SK-N-MC (cell line): ENCODE measurements at regions not wholly inside any gene's neighbourhood (a gene's known extent, or its start where the extent isn't known, plus 50 kb on each side); places are given as distances from the start of the nearest gene placed in this dataset.

ENCODE experiments used
- EZH2 ChIP-seq: fragments of 200-600 bp; sonication (generic); IDR thresholded peaks from one replicate; pipeline ENCODE4 v1.6.1; 2017; ENCODE audit warnings: antibody characterized with exemption
- POLR2AphosphoS5 ChIP-seq: IDR thresholded peaks from 2 replicates; pipeline ENCODE4 v1.6.1; 2012; ENCODE audit warnings: mild to moderate bottlenecking, low read depth, low read length, borderline replicate concordance

DNA sequence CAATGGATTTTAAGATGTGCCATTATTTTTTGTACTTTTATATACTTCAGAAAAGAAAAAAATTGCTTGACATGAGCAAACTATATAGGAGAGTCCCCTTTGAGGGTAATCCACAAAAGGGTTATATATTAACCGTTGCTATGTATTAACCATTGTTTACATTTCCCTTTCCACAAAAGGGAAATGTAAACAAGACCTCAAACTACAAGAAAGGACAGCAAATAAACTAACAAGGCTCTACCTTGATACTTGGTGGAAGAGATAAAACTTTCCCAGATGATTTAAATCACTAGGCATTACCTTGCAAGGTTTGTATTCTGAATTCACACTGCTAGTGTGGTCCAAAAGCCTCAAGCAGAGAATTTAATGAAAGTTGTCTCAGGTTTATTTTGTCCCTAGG lies 616.3 kb upstream of the BCHE start:
- TF ChIP-seq POLR2AphosphoS5 = no peak
- no peak for TF ChIP-seq EZH2
